ENCODE measurements at regions not wholly inside any gene's neighbourhood (a gene's known extent, or its start where the extent isn't known, plus 50 kb on each side); places are given as distances from the start of the nearest gene placed in this dataset.

GRCh38 chr20:4412216-4412615 is 163.1 kb upstream of the ADRA1D start:
- no peak for TF ChIP-seq CTCF (IDR thresholded peaks at IDR 0.05)
- TF ChIP-seq POLR2A (IDR thresholded peaks at IDR 0.05): no peak
